Fibroblast of lung (primary cell): ENCODE measurements at regions not wholly inside any gene's neighbourhood (a gene's known extent, or its start where the extent isn't known, plus 50 kb on each side); places are given as distances from the start of the nearest gene placed in this dataset.

Experiments used
- DNase-seq, 2 donors: peaks; one replicate each; pipeline versions ENCODE4 v3.0.0 to v3.0.0-alpha.2; 2010; ENCODE audit warnings: low read depth in 2 of 2
- H2AFZ ChIP-seq: 2 replicates; pipeline ENCODE4 v1.5.1; 2012; ENCODE audit warnings: low read length, control low read depth, inconsistent platforms
- H3K27ac ChIP-seq: 2 replicates; pipeline ENCODE4 v1.5.1; 2011; ENCODE audit warnings: low read length, control low read depth; ENCODE audit not compliant: insufficient read depth
- H3K27me3 ChIP-seq: 2 replicates; pipeline ENCODE4 v1.5.1; 2011; ENCODE audit warnings: mild to moderate bottlenecking, low read length; ENCODE audit not compliant: control insufficient read depth, insufficient read depth
- H3K36me3 ChIP-seq: 2 replicates; pipeline ENCODE4 v1.5.1; 2011; ENCODE audit warnings: low read length; ENCODE audit not compliant: control insufficient read depth, insufficient read depth
- H3K4me1 ChIP-seq: 2 replicates; pipeline ENCODE4 v1.5.1; 2011; ENCODE audit warnings: low read length; ENCODE audit not compliant: control insufficient read depth, insufficient read depth; ENCODE audit errors: extremely low read depth
- H3K4me2 ChIP-seq: 2 replicates; pipeline ENCODE4 v1.5.1; 2011; ENCODE audit warnings: low read length, control low read depth; ENCODE audit not compliant: insufficient read depth; ENCODE audit errors: extremely low read depth
- H3K4me3 ChIP-seq, 4 experiments: fragments of 200-600 bp in 1 of 4; sonication (generic) in 1 of 4; replicated peaks in 1 of 4; 2 replicates each; pipeline ENCODE4 v1.5.1; 2011 to 2016; ENCODE audit warnings: low read length in 4 of 4, low read depth in 3 of 4, mild to moderate bottlenecking in 3 of 4, control low read depth in 2 of 4, inconsistent platforms in 1 of 4, mixed read lengths in 1 of 4; ENCODE audit not compliant: insufficient read depth in 1 of 4; ENCODE audit errors: control extremely low read depth in 1 of 4
- H3K79me2 ChIP-seq: 2 replicates; pipeline ENCODE4 v1.5.1; 2012; ENCODE audit warnings: mild to moderate bottlenecking, low read length, inconsistent platforms; ENCODE audit not compliant: control insufficient read depth, insufficient read depth
- H3K9ac ChIP-seq: 2 replicates; pipeline ENCODE4 v1.5.1; 2011; ENCODE audit warnings: mild to moderate bottlenecking, low read length, control low read depth; ENCODE audit not compliant: insufficient read depth
- H3K9me3 ChIP-seq: 2 replicates; pipeline ENCODE4 v1.5.1; 2012; ENCODE audit warnings: low read depth, low read length; ENCODE audit not compliant: control insufficient read depth, insufficient read depth
- H4K20me1 ChIP-seq: 2 replicates; pipeline ENCODE4 v1.5.1; 2011; ENCODE audit warnings: low read length; ENCODE audit not compliant: control insufficient read depth, insufficient read depth; ENCODE audit errors: extremely low read depth
- CTCF ChIP-seq, 2 donors: IDR thresholded peaks in 1 of 2; conservative IDR thresholded peaks in 1 of 2; 1 replicate in 1 of 2; 2 replicates in 1 of 2; pipeline ENCODE4 v1.5.1; 2011 to 2012; ENCODE audit warnings: low read length in 2 of 2, control low read depth in 1 of 2, inconsistent platforms in 1 of 2, low read depth in 1 of 2, mild to moderate bottlenecking in 1 of 2
- EZH2 ChIP-seq: IDR thresholded peaks from 2 replicates; pipeline ENCODE4 v1.5.1; 2012; ENCODE audit warnings: low read length, control low read depth, mild to moderate bottlenecking; ENCODE audit errors: missing control alignments

- no peak for TF ChIP-seq CTCF (conservative IDR thresholded peaks at IDR 0.05 in 1 of 2, IDR thresholded peaks at IDR 0.05 in 1 of 2; ENCODE audit: low read depth in 1 of 2, low read length in 2 of 2)
- TF ChIP-seq EZH2 = no peak
- H2AFZ ChIP-seq = no peak overlapping the region
- no peaks in the 10 kb centered on the region for H4K20me1 ChIP-seq
- no peaks in the 10 kb centered on the region for H3K4me1 ChIP-seq
- H3K4me2 ChIP-seq = no peak overlapping the region
- no peaks in the 10 kb centered on the region for H3K9me3 ChIP-seq
- no peak overlapping the region for H3K4me3 ChIP-seq
- H3K79me2 ChIP-seq = no peaks in the 10 kb centered on the region
- H3K9ac ChIP-seq = no peak overlapping the region
- DNase-seq = no peak
- no peaks in the 10 kb centered on the region for H3K27me3 ChIP-seq
- H3K27ac ChIP-seq = no peak overlapping the region
- H3K36me3 ChIP-seq = no peaks in the 10 kb centered on the region
Observed at GRCh38 chr12:58651850-58652249, 268.5 kb downstream of the LRIG3 start.

- no peaks in the 10 kb centered on the region for H3K9me3 ChIP-seq
- no peaks in the 10 kb centered on the region for H3K36me3 ChIP-seq
- H3K4me2 ChIP-seq = no peak overlapping the region
- TF ChIP-seq CTCF (conservative IDR thresholded peaks at IDR 0.05 in 1 of 2, IDR thresholded peaks at IDR 0.05 in 1 of 2; ENCODE audit: low read depth in 1 of 2, low read length in 2 of 2) (no peak), EZH2 (no peak)
- no peaks in the 10 kb centered on the region for H3K79me2 ChIP-seq
- no peak overlapping the region for H2AFZ ChIP-seq
- H3K4me1 ChIP-seq = no peaks in the 10 kb centered on the region
- no peaks in the 10 kb centered on the region for H3K27me3 ChIP-seq
- H3K4me3 ChIP-seq = no peak overlapping the region
- no peak overlapping the region for H3K27ac ChIP-seq
- H4K20me1 ChIP-seq = no peaks in the 10 kb centered on the region
- DNase-seq = no peak
- H3K9ac ChIP-seq = no peak overlapping the region
Observed at GRCh38 chr12:58654021-58654420, 266.3 kb downstream of the LRIG3 start.

GRCh38 chr12:58655375-58655774 lies 264.9 kb downstream of the LRIG3 start:
- Histone ChIP-seq H3K9me3 (no peaks in the 10 kb centered on the region), H3K4me2 (no peak overlapping the region), H3K9ac (no peak overlapping the region), H3K79me2 (no peaks in the 10 kb centered on the region), H2AFZ (no peak overlapping the region), H3K4me1 (no peaks in the 10 kb centered on the region), H3K4me3 (no peak overlapping the region), H3K27me3 (no peaks in the 10 kb centered on the region), H3K27ac (no peak overlapping the region), H4K20me1 (no peaks in the 10 kb centered on the region), H3K36me3 (no peaks in the 10 kb centered on the region)
- no peak for DNase-seq
- TF ChIP-seq EZH2 (no peak), CTCF (conservative IDR thresholded peaks at IDR 0.05 in 1 of 2, IDR thresholded peaks at IDR 0.05 in 1 of 2; ENCODE audit: low read depth in 1 of 2, low read length in 2 of 2) (no peak)
